ENCODE measurements at regions not wholly inside any gene's neighbourhood (a gene's known extent, or its start where the extent isn't known, plus 50 kb on each side); places are given as distances from the start of the nearest gene placed in this dataset.
"Not testable (repeated sequence)": the region's sequence is repeated elsewhere in the genome, so short reads cannot be mapped to it uniquely, and the experiment has no call there.

DNA sequence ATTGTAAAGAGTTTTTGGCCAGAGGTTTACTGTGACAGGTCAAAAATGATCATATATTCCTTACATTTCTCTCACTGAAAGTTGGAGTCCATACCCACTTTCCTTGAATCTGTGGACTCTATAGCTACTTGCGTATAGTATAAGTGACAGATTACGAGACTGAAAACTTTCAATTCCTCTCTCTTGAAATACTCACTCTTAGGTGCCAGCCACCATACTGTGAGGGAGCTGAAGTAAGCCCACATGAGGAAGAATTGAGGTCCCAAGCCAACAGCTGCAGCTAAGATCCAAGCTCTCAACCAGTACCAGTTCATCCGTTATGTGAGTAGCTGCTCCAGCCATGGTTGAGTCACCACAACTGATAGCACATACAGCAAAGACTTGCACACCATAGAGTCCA is 128.1 kb upstream of the FAM174A start:
- H3K27me3 ChIP-seq = no peaks in the 10 kb centered on the region
- no peak overlapping the region for H3K4me3 ChIP-seq (ENCODE audit: low read depth, low read length)
- no peaks in the 10 kb centered on the region for H3K9me3 ChIP-seq
- H3K36me3 ChIP-seq = no peaks in the 10 kb centered on the region
- H3K4me1 ChIP-seq = no peaks in the 10 kb centered on the region
- no peak for DNase-seq
- no peak for TF ChIP-seq CTCF (IDR thresholded peaks at IDR 0.05; ENCODE audit: low read depth, low read length)

DNA sequence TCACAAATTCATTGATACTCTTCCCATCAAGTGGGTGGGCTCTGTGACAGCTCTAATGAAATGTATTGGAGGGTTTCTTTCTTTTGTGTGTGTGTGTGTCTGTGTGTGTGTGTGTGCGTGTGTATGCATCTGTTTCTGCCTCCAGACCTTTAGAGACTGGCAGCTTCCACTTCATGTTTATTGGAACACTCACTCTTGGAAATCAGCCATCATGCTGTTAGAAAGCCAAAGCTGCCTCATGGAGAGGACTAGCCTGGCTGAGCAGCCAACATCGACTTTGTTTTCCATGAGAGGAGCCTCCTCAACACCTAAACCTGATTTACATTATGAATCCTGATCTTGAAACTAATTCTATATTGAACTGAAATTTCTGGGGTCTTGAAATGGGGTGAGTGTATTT is 128.5 kb upstream of the FAM174A start:
- H3K9me3 ChIP-seq = no peaks in the 10 kb centered on the region
- TF ChIP-seq CTCF (IDR thresholded peaks at IDR 0.05; ENCODE audit: low read depth, low read length) = no peak
- no peaks in the 10 kb centered on the region for H3K36me3 ChIP-seq
- H3K4me3 ChIP-seq (ENCODE audit: low read depth, low read length) = no peak overlapping the region
- no peaks in the 10 kb centered on the region for H3K27me3 ChIP-seq
- H3K4me1 ChIP-seq = no peaks in the 10 kb centered on the region
- DNase-seq = no peak

- TF ChIP-seq CTCF (IDR thresholded peaks at IDR 0.05; ENCODE audit: low read depth, low read length) = no peak
- Histone ChIP-seq H3K9me3 (no peaks in the 10 kb centered on the region), H3K4me1 (no peaks in the 10 kb centered on the region), H3K27me3 (no peaks in the 10 kb centered on the region), H3K4me3 (ENCODE audit: low read depth, low read length) (no peak overlapping the region), H3K36me3 (no peaks in the 10 kb centered on the region)
- no peak for DNase-seq
Observed at GRCh38 chr5:100402071-100402470, 133.1 kb upstream of the FAM174A start.

DNA sequence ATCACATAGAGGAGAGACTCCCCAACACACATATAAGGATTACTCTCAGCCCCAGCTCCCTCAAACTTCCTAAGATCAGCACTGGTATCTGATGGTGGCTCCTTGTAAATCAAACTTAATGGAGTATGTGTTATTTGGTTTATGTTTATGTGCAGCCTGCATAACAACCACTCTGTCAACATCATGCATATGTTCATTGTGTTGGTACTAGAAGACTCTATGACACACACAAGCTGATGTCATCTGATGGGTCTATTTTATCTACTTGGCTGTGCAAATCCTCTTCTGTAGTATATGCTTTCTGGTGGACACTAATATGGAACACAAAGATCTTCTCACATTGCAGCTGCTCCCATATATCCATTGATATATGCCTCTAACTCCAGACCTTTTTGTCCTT is 134.0 kb upstream of the FAM174A start:
- no peaks in the 10 kb centered on the region for H3K4me1 ChIP-seq
- no peaks in the 10 kb centered on the region for H3K9me3 ChIP-seq
- no peak for DNase-seq
- H3K36me3 ChIP-seq = no peaks in the 10 kb centered on the region
- H3K4me3 ChIP-seq (ENCODE audit: low read depth, low read length) = no peak overlapping the region
- no peak for TF ChIP-seq CTCF (IDR thresholded peaks at IDR 0.05; ENCODE audit: low read depth, low read length)
- H3K27me3 ChIP-seq = no peaks in the 10 kb centered on the region

DNA sequence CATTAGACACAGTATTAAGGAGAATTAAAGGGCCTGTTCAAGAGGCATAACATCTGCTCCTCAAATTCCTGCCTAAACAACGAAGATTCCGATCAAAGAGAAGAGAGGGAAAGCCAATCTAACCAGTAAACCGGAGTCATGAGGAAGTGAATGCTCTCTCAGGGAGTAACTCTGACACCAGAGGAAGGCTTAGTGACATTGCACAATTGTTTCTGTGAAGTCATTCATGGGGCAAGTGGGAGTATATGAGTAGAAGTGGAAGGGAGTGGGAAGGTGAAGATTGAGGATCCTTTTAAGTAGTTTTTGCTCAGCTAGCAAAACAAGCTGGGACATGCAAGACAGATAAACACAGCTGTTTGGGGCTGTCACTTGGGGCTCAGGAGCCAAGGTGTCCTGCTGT is 136.4 kb upstream of the FAM174A start:
- not testable (repeated sequence) for H3K4me1 ChIP-seq; H3K27me3 ChIP-seq; H3K9me3 ChIP-seq; H3K4me3 ChIP-seq (ENCODE audit: low read depth, low read length); H3K36me3 ChIP-seq; DNase-seq

- H3K4me1 ChIP-seq; H3K36me3 ChIP-seq; H3K9me3 ChIP-seq; H3K4me3 ChIP-seq (ENCODE audit: low read depth, low read length); DNase-seq; H3K27me3 ChIP-seq: not testable (repeated sequence)
Observed at GRCh38 chr5:100379254-100379858, 155.8 kb upstream of the FAM174A start.

- H3K9me3 ChIP-seq; H3K4me1 ChIP-seq; H3K27me3 ChIP-seq; DNase-seq; H3K36me3 ChIP-seq; H3K4me3 ChIP-seq (ENCODE audit: low read depth, low read length): not testable (repeated sequence)
Observed at GRCh38 chr5:100364757-100365478, 170.3 kb upstream of the FAM174A start.

DNA sequence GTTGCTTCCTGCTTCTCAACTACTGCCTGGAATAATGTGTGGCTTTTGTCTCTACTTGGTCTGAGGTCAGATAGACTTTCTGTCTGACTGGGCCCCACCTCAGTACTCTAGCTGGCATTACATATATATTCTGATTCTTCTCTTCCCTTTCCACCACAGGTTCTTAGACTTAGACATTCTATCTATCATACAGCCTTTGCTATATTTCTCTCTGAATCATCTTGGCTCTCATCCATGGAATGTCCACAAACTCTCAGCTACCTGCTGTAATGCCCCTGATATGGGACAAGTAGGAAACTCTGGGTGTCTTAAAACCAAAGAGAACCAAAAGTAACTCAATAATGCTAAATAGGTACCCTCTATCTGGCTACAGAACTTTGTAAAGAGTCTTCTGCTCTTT is 170.8 kb upstream of the FAM174A start:
- H3K36me3 ChIP-seq; H3K9me3 ChIP-seq; H3K4me1 ChIP-seq; H3K4me3 ChIP-seq (ENCODE audit: low read depth, low read length); DNase-seq; H3K27me3 ChIP-seq: not testable (repeated sequence)

DNA sequence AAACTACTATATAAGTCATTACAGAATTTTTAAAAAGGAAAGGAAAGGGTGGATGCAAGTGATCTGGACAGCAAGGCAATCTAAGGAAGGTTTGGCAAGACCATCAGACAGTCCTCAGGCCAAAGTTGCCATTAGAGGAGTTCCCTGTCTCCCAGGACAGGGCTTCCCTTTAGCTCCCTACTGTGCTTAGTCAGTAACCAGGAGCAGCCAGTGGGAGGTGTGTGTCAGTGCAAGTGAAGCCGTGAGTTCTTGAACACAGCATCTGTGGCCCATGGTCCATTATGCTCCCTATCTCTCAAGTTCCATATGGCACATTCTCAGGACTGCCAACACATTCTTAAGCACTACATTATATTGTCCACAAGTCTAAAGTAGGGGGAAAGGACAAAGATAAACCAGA is 175.2 kb upstream of the FAM174A start:
- not testable (repeated sequence) for H3K36me3 ChIP-seq; DNase-seq; H3K9me3 ChIP-seq; H3K4me1 ChIP-seq; H3K27me3 ChIP-seq; H3K4me3 ChIP-seq (ENCODE audit: low read depth, low read length)

- not testable (repeated sequence) for DNase-seq; H3K4me3 ChIP-seq (ENCODE audit: low read depth, low read length); H3K4me1 ChIP-seq; H3K36me3 ChIP-seq; H3K27me3 ChIP-seq; H3K9me3 ChIP-seq
Observed at GRCh38 chr5:100346269-100346668, 188.9 kb upstream of the FAM174A start.

- H3K36me3 ChIP-seq; H3K4me1 ChIP-seq; H3K9me3 ChIP-seq; H3K27me3 ChIP-seq; DNase-seq; H3K4me3 ChIP-seq (ENCODE audit: low read depth, low read length): not testable (repeated sequence)
Observed at GRCh38 chr5:100341485-100341884, 193.7 kb upstream of the FAM174A start.
